ENCODE measurements at regions not wholly inside any gene's neighbourhood (a gene's known extent, or its start where the extent isn't known, plus 50 kb on each side); places are given as distances from the start of the nearest gene placed in this dataset.

GRCh38 chr6:23243854-23244253, 674.5 kb downstream of the HDGFL1 start:
- intact Hi-C loops (cut with micrococcal nuclease; ENCODE audit: unreplicated experiment) (no loop called here), in situ Hi-C loops (cut with HindIII; ENCODE audit: extremely low pct_ligation_motif_present, low pct_unique_long_range_greater_than_20kb) (no loop called here)
- BruUV-seq (replicated peaks), result no TSS peak
- Histone ChIP-seq H4K20me1 (ENCODE audit: insufficient read depth, low read length) (no peaks in the 10 kb centered on the region), H3K9me3 (ENCODE audit: low read length) (peaks cover 91% of the 10 kb centered on the region), H3K27me3 (ENCODE audit: control insufficient read depth in 1 of 2, insufficient read depth in 2 of 2, low read length in 2 of 2) (no peaks in the 10 kb centered on the region), H2AFZ (ENCODE audit: low read length) (no peak overlapping the region), H3K79me2 (ENCODE audit: insufficient read depth, low read length) (no peaks in the 10 kb centered on the region), H3K4me2 (ENCODE audit: low read depth, low read length) (no peak overlapping the region), H3K36me3 (replicated peaks in 1 of 2; ENCODE audit: control insufficient read depth in 1 of 2, insufficient read depth in 2 of 2, low read length in 2 of 2) (no peaks in the 10 kb centered on the region), H3K4me1 (ENCODE audit: insufficient read depth, low read length) (no peaks in the 10 kb centered on the region), H3K4me3 (replicated peaks in 1 of 3; ENCODE audit: insufficient read depth in 1 of 3, low read depth in 2 of 3, low read length in 3 of 3) (no peak overlapping the region), H3K27ac (ENCODE audit: extremely low read length, insufficient read depth, low read length) (no peak overlapping the region), H3K9ac (ENCODE audit: insufficient read depth, low read depth, low read length) (no peak overlapping the region)
- no peak for FAIRE-seq
- ChIA-PET POLR2A (no interaction called here), CTCF (ENCODE audit: low intra/inter-chr PET ratio, low total read pairs) (no interaction called here)
- no peak for DNase-seq (ENCODE audit: low spot score)
- peak; percentile 80 for TF ChIP-seq CEBPB (IDR thresholded peaks at IDR 0.05; ENCODE audit: borderline replicate concordance, low read depth, low read length)
- no peak for TF ChIP-seq YEATS4 (CRISPR knock-in tag; IDR thresholded peaks at IDR 0.05; ENCODE audit: borderline replicate concordance)
- TF ChIP-seq ZBTB25 (CRISPR knock-in tag; IDR thresholded peaks at IDR 0.05), result no peak
- 37% methylated on average over 5 of the region's 5 CpGs for WGBS (ENCODE audit: low lambda C conversion rate)
- no peak for ATAC-seq

- ChIA-PET POLR2A (no interaction called here), CTCF (ENCODE audit: low intra/inter-chr PET ratio, low total read pairs) (no interaction called here)
- no peak for DNase-seq (ENCODE audit: low spot score)
- FAIRE-seq, result no peak
- Histone ChIP-seq H3K9me3 (ENCODE audit: low read length) (peaks cover 91% of the 10 kb centered on the region), H3K27me3 (ENCODE audit: control insufficient read depth in 1 of 2, insufficient read depth in 2 of 2, low read length in 2 of 2) (no peaks in the 10 kb centered on the region), H3K4me3 (replicated peaks in 1 of 3; ENCODE audit: insufficient read depth in 1 of 3, low read depth in 2 of 3, low read length in 3 of 3) (no peak overlapping the region), H3K9ac (ENCODE audit: insufficient read depth, low read depth, low read length) (no peak overlapping the region), H3K27ac (ENCODE audit: extremely low read length, insufficient read depth, low read length) (no peak overlapping the region), H3K4me2 (ENCODE audit: low read depth, low read length) (no peak overlapping the region), H3K4me1 (ENCODE audit: insufficient read depth, low read length) (no peaks in the 10 kb centered on the region), H4K20me1 (ENCODE audit: insufficient read depth, low read length) (no peaks in the 10 kb centered on the region), H3K79me2 (ENCODE audit: insufficient read depth, low read length) (no peaks in the 10 kb centered on the region), H2AFZ (ENCODE audit: low read length) (no peak overlapping the region), H3K36me3 (replicated peaks in 1 of 2; ENCODE audit: control insufficient read depth in 1 of 2, insufficient read depth in 2 of 2, low read length in 2 of 2) (no peaks in the 10 kb centered on the region)
- intact Hi-C loops (cut with micrococcal nuclease; ENCODE audit: unreplicated experiment) (no loop called here), in situ Hi-C loops (cut with HindIII; ENCODE audit: extremely low pct_ligation_motif_present, low pct_unique_long_range_greater_than_20kb) (no loop called here)
- no TSS peak for BruUV-seq (replicated peaks)
- ATAC-seq, result no peak
- TF ChIP-seq CEBPZ (IDR thresholded peaks at IDR 0.05; ENCODE audit: low read length), result no peak
- TF ChIP-seq ZNF841 (CRISPR knock-in tag; IDR thresholded peaks at IDR 0.05; ENCODE audit: borderline replicate concordance), result no peak
- TF ChIP-seq NFE2 (CRISPR knock-in tag; IDR thresholded peaks at IDR 0.05), result no peak
- TF ChIP-seq ZFP36L2 (CRISPR knock-in tag; IDR thresholded peaks at IDR 0.05), result no peak
- no peak for TF ChIP-seq PTBP1 (IDR thresholded peaks at IDR 0.05; ENCODE audit: low read depth, low read length, poor library complexity, severe bottlenecking)
- TF ChIP-seq SUZ12 (IDR thresholded peaks at IDR 0.05; ENCODE audit: low read depth, low read length), result no peak
- no peak for TF ChIP-seq GFI1 (CRISPR knock-in tag; IDR thresholded peaks at IDR 0.05; ENCODE audit: borderline replicate concordance)
- no peak for TF ChIP-seq ATF2 (CRISPR knock-in tag; IDR thresholded peaks at IDR 0.05)
- TF ChIP-seq ZBTB34 (CRISPR knock-in tag; IDR thresholded peaks at IDR 0.05), result no peak
These were observed 674.9 kb downstream of the HDGFL1 start for GRCh38 chr6:23244300-23244699.

Data from HepG2 (cell line).